Lung microvascular endothelial cell (primary cell): ENCODE measurements at regions not wholly inside any gene's neighbourhood (a gene's known extent, or its start where the extent isn't known, plus 50 kb on each side); places are given as distances from the start of the nearest gene placed in this dataset.

ENCODE experiments used
- DNase-seq, 2 donors: peaks; one replicate each; pipeline versions ENCODE4 v3.0.0 to v3.0.0-alpha.2; 2010; ENCODE audit warnings: low read depth in 2 of 2

- DNase-seq = no peak
These were observed 349.0 kb downstream of the TBC1D4 start for GRCh38 chr13:75132701-75133695.

- DNase-seq = no peak
These were observed 352.6 kb downstream of the TBC1D4 start for GRCh38 chr13:75129331-75129730.

GRCh38 chr13:75124415-75124814 lies 357.6 kb downstream of the TBC1D4 start:
- no peak for DNase-seq

- DNase-seq = peak in 1 of 2 donors; percentile 4
These were observed 358.5 kb downstream of the TBC1D4 start for GRCh38 chr13:75123428-75123827.

- DNase-seq = no peak
These were observed 361.9 kb downstream of the TBC1D4 start for GRCh38 chr13:75120085-75120484.

GRCh38 chr13:75115171-75115570 lies 366.8 kb downstream of the TBC1D4 start:
- no peak for DNase-seq

GRCh38 chr13:75103976-75104375 lies 378.0 kb downstream of the TBC1D4 start:
- peak in 1 of 2 donors; percentile 1 for DNase-seq

GRCh38 chr13:75102001-75102716 lies 379.8 kb downstream of the TBC1D4 start:
- DNase-seq = peak in 1 of 2 donors; percentile 2

GRCh38 chr13:75101348-75101747 lies 380.6 kb downstream of the TBC1D4 start:
- DNase-seq = no peak

GRCh38 chr13:75092143-75092542 lies 389.8 kb downstream of the TBC1D4 start:
- no peak for DNase-seq

- DNase-seq = no peak
These were observed 390.3 kb downstream of the TBC1D4 start for GRCh38 chr13:75091718-75092117.

GRCh38 chr13:75090872-75091615 lies 390.9 kb downstream of the TBC1D4 start:
- DNase-seq = no peak

- DNase-seq = no peak
These were observed 393.1 kb downstream of the TBC1D4 start for GRCh38 chr13:75088915-75089314.

- DNase-seq = peak; percentile 21 to 30
These were observed 402.7 kb downstream of the TBC1D4 start for GRCh38 chr13:75079226-75079625.

GRCh38 chr13:75076476-75076875 lies 405.5 kb downstream of the TBC1D4 start:
- no peak for DNase-seq

- DNase-seq = no peak
These were observed 408.2 kb downstream of the TBC1D4 start for GRCh38 chr13:75073786-75074185.

- no peak for DNase-seq
These were observed 409.1 kb downstream of the TBC1D4 start for GRCh38 chr13:75072891-75073290.

GRCh38 chr13:75072368-75072767 lies 409.6 kb downstream of the TBC1D4 start:
- no peak for DNase-seq

GRCh38 chr13:75071796-75072195 lies 410.2 kb downstream of the TBC1D4 start:
- no peak for DNase-seq

GRCh38 chr13:75071395-75071794 lies 410.6 kb downstream of the TBC1D4 start:
- DNase-seq = peak in 1 of 2 donors; percentile 16

- DNase-seq = no peak
These were observed 420.1 kb downstream of the TBC1D4 start for GRCh38 chr13:75061909-75062308.

GRCh38 chr13:75055296-75055695 lies 426.7 kb downstream of the TBC1D4 start:
- DNase-seq = no peak
